ENCODE measurements at regions not wholly inside any gene's neighbourhood (a gene's known extent, or its start where the extent isn't known, plus 50 kb on each side); places are given as distances from the start of the nearest gene placed in this dataset.

GRCh38 chr1:198387587-198387986, 152.9 kb downstream of the ATP6V1G3 start:
- H3K4me1 ChIP-seq (ENCODE audit: control insufficient read depth, insufficient read depth, low read length) = no peaks in the 10 kb centered on the region
- no TSS peak for BruUV-seq (replicated peaks)
- DNase-seq (ENCODE audit: low read depth, low spot score) = no peak
- no peak for ATAC-seq
- intact Hi-C loops (cut with micrococcal nuclease; ENCODE audit: unreplicated experiment) (no loop called here), in situ Hi-C loops (cut with HindIII; ENCODE audit: low pct_unique_long_range_greater_than_20kb, low sequenced_read_pairs) (no loop called here)
- H3K27me3 ChIP-seq (ENCODE audit: control insufficient read depth, insufficient read depth, low read length) = no peaks in the 10 kb centered on the region
- ChIA-PET POLR2A (no interaction called here), CTCF (no interaction called here)
- TF ChIP-seq, protein P1, sequence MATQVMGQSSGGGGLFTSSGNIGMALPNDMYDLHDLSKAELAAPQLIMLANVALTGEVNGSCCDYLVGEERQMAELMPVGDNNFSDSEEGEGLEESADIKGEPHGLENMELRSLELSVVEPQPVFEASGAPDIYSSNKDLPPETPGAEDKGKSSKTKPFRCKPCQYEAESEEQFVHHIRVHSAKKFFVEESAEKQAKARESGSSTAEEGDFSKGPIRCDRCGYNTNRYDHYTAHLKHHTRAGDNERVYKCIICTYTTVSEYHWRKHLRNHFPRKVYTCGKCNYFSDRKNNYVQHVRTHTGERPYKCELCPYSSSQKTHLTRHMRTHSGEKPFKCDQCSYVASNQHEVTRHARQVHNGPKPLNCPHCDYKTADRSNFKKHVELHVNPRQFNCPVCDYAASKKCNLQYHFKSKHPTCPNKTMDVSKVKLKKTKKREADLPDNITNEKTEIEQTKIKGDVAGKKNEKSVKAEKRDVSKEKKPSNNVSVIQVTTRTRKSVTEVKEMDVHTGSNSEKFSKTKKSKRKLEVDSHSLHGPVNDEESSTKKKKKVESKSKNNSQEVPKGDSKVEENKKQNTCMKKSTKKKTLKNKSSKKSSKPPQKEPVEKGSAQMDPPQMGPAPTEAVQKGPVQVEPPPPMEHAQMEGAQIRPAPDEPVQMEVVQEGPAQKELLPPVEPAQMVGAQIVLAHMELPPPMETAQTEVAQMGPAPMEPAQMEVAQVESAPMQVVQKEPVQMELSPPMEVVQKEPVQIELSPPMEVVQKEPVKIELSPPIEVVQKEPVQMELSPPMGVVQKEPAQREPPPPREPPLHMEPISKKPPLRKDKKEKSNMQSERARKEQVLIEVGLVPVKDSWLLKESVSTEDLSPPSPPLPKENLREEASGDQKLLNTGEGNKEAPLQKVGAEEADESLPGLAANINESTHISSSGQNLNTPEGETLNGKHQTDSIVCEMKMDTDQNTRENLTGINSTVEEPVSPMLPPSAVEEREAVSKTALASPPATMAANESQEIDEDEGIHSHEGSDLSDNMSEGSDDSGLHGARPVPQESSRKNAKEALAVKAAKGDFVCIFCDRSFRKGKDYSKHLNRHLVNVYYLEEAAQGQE (IDR thresholded peaks at IDR 0.05; ENCODE audit: insufficient read depth in 1 of 2, low read depth in 2 of 2, low read length in 1 of 2) = no peak
- TF ChIP-seq, protein P2, sequence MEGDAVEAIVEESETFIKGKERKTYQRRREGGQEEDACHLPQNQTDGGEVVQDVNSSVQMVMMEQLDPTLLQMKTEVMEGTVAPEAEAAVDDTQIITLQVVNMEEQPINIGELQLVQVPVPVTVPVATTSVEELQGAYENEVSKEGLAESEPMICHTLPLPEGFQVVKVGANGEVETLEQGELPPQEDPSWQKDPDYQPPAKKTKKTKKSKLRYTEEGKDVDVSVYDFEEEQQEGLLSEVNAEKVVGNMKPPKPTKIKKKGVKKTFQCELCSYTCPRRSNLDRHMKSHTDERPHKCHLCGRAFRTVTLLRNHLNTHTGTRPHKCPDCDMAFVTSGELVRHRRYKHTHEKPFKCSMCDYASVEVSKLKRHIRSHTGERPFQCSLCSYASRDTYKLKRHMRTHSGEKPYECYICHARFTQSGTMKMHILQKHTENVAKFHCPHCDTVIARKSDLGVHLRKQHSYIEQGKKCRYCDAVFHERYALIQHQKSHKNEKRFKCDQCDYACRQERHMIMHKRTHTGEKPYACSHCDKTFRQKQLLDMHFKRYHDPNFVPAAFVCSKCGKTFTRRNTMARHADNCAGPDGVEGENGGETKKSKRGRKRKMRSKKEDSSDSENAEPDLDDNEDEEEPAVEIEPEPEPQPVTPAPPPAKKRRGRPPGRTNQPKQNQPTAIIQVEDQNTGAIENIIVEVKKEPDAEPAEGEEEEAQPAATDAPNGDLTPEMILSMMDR (IDR thresholded peaks at IDR 0.05) = no peak
- no peak overlapping the region for H3K4me3 ChIP-seq (ENCODE audit: low read depth in 2 of 2, low read length in 2 of 2)
- no peak overlapping the region for H3K27ac ChIP-seq (ENCODE audit: low read length)
- H3K9me3 ChIP-seq (ENCODE audit: control insufficient read depth, insufficient read depth, low read depth, low read length) = no peaks in the 10 kb centered on the region
- no peaks in the 10 kb centered on the region for H3K36me3 ChIP-seq (ENCODE audit: control insufficient read depth, insufficient read depth, low read length)

DNA sequence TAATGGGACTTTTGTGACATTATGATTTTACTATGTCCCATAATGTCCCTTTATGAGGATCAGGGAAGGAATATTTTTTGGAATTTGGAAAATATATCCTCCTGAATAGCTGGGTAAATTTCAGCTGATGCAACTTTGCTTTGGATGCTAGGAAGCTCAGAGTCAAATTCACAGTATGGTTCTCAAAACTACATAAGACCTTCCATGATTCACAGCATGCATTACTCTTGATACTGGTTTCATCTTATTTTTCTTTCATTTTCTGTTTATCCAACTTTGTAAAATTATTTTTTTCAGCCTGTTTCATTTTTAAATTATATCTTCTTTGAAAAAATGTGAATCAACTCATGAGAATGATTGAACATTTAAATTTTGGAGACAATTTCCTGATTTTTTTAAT, 160.2 kb downstream of the ATP6V1G3 start:
- BruUV-seq (replicated peaks) = no TSS peak
- H3K9me3 ChIP-seq (ENCODE audit: control insufficient read depth, insufficient read depth, low read depth, low read length) = peaks cover 1% of the 10 kb centered on the region; the same call in 1 of the 2 replicates
- H3K4me1 ChIP-seq (ENCODE audit: control insufficient read depth, insufficient read depth, low read length) = no peaks in the 10 kb centered on the region
- POLR2A ChIA-PET = no interaction called here
- ATAC-seq = no peak
- H3K27ac ChIP-seq (ENCODE audit: low read length) = no peak overlapping the region
- no peaks in the 10 kb centered on the region for H3K36me3 ChIP-seq (ENCODE audit: control insufficient read depth, insufficient read depth, low read length)
- H3K4me3 ChIP-seq (ENCODE audit: low read depth in 2 of 2, low read length in 2 of 2) = no peak overlapping the region
- in situ Hi-C loops (cut with HindIII; ENCODE audit: low pct_unique_long_range_greater_than_20kb, low sequenced_read_pairs) = no loop called here
- no peaks in the 10 kb centered on the region for H3K27me3 ChIP-seq (ENCODE audit: control insufficient read depth, insufficient read depth, low read length)
- intact Hi-C loops (cut with micrococcal nuclease; ENCODE audit: unreplicated experiment) = no loop called here
- TF ChIP-seq SIN3A (IDR thresholded peaks at IDR 0.05; ENCODE audit: borderline replicate concordance, insufficient read depth, low read depth, low read length) (no peak), TCF7L2 (IDR thresholded peaks at IDR 0.05; ENCODE audit: low read depth, low read length) (no peak), POLR2AphosphoS5 (IDR thresholded peaks at IDR 0.05; ENCODE audit: low read depth, low read length) (no peak)
- TF ChIP-seq, protein P2 (IDR thresholded peaks at IDR 0.05) = no peak
- TF ChIP-seq, protein P1 (IDR thresholded peaks at IDR 0.05; ENCODE audit: insufficient read depth in 1 of 2, low read depth in 2 of 2, low read length in 1 of 2) = no peak
- no peak for DNase-seq (ENCODE audit: low read depth, low spot score)
- CTCF ChIA-PET = no interaction called here
